ENCODE measurements at regions not wholly inside any gene's neighbourhood (a gene's known extent, or its start where the extent isn't known, plus 50 kb on each side); places are given as distances from the start of the nearest gene placed in this dataset.

- no peaks in the 10 kb centered on the region for H3K9me3 ChIP-seq (ENCODE audit: control insufficient read depth, low read length)
- WGBS, 2 experiments = 72% methylated on average over 19 to 20 of the region's 20 CpGs
- H3K27me3 ChIP-seq (ENCODE audit: control insufficient read depth, insufficient read depth, low read length, poor library complexity, severe bottlenecking) = no peaks in the 10 kb centered on the region
- H3K27ac ChIP-seq (ENCODE audit: insufficient read depth, low read depth, low read length, poor library complexity, severe bottlenecking) = no peak overlapping the region
- H3K4me3 ChIP-seq (ENCODE audit: insufficient read depth, low read depth, low read length) = no peak overlapping the region
- H3K36me3 ChIP-seq (ENCODE audit: control insufficient read depth, insufficient read depth, low read length) = no peaks in the 10 kb centered on the region
- H3K4me1 ChIP-seq (ENCODE audit: control insufficient read depth, insufficient read depth, low read length) = peaks cover 19% of the 10 kb centered on the region
Measured at GRCh38 chr2:240305369-240305962, 130.0 kb upstream of the GPC1 start.

DNA sequence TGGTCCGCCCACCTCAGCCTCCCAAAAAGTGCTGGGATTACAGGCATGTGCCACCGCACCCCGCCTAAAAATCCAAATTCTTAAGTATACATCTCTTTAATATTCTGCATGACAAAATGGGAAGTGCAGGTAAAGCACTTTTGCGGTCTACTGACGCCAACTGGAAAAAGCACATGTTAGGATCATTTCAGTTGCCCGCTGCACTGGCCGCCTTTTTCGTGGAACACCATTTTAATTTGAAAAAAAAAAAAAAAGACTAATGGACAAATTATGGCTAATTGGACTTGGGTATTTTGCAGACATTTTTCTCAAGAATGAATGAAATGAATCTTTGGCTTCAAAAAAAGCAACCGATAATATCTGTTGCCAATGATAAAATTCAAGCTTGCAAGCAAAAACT lies 129.3 kb upstream of the GPC1 start:
- H3K9me3 ChIP-seq (ENCODE audit: control insufficient read depth, low read length) = no peaks in the 10 kb centered on the region
- H3K27me3 ChIP-seq (ENCODE audit: control insufficient read depth, insufficient read depth, low read length, poor library complexity, severe bottlenecking) = no peaks in the 10 kb centered on the region
- no peak overlapping the region for H3K4me3 ChIP-seq (ENCODE audit: insufficient read depth, low read depth, low read length)
- 96 to 97% methylated on average over 9 of the region's 9 CpGs for WGBS, 2 experiments
- no peaks in the 10 kb centered on the region for H3K36me3 ChIP-seq (ENCODE audit: control insufficient read depth, insufficient read depth, low read length)
- H3K27ac ChIP-seq (ENCODE audit: insufficient read depth, low read depth, low read length, poor library complexity, severe bottlenecking) = no peak overlapping the region
- peaks cover 17% of the 10 kb centered on the region for H3K4me1 ChIP-seq (ENCODE audit: control insufficient read depth, insufficient read depth, low read length)

DNA sequence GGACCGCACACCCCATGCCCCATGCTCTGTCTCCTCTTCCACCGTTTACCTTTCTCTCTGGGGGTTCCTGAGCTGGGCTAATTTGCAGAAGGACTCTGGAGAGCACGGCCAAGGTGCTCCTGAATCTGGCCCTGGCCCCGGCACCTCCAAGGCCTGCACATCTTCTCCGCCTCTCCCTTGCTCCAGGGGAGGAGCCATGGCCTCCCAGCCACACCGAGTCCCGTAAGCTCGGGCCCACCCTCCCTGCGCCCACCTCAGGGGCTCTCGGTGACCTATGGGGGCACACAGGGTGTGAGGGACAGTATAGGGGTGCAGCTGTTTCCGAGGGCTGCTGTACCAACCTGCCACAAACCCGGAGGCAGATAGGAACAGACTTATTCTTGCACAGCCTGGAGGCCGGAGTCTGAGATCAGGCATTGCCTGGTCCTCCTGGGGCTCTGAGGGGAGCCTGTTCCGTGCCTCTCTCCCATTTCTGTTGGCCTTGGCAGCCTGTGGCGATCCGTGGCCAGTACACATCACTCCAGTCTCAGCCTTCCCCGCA lies 127.3 kb upstream of the GPC1 start:
- Histone ChIP-seq H3K9me3 (ENCODE audit: control insufficient read depth, low read length) (no peaks in the 10 kb centered on the region), H3K36me3 (ENCODE audit: control insufficient read depth, insufficient read depth, low read length) (no peaks in the 10 kb centered on the region), H3K27ac (ENCODE audit: insufficient read depth, low read depth, low read length, poor library complexity, severe bottlenecking) (no peak overlapping the region), H3K4me3 (ENCODE audit: insufficient read depth, low read depth, low read length) (no peak overlapping the region), H3K27me3 (ENCODE audit: control insufficient read depth, insufficient read depth, low read length, poor library complexity, severe bottlenecking) (no peaks in the 10 kb centered on the region), H3K4me1 (ENCODE audit: control insufficient read depth, insufficient read depth, low read length) (peaks cover 17% of the 10 kb centered on the region)
- 91 to 92% methylated on average over 17 of the region's 17 CpGs for WGBS, 2 experiments

- H3K36me3 ChIP-seq (ENCODE audit: control insufficient read depth, insufficient read depth, low read length) = no peaks in the 10 kb centered on the region
- no peaks in the 10 kb centered on the region for H3K27me3 ChIP-seq (ENCODE audit: control insufficient read depth, insufficient read depth, low read length, poor library complexity, severe bottlenecking)
- 83 to 88% methylated on average over 1 of the region's 1 CpG for WGBS, 2 experiments
- H3K4me3 ChIP-seq (ENCODE audit: insufficient read depth, low read depth, low read length) = no peak overlapping the region
- no peaks in the 10 kb centered on the region for H3K9me3 ChIP-seq (ENCODE audit: control insufficient read depth, low read length)
- no peak overlapping the region for H3K27ac ChIP-seq (ENCODE audit: insufficient read depth, low read depth, low read length, poor library complexity, severe bottlenecking)
- peaks cover 11% of the 10 kb centered on the region for H3K4me1 ChIP-seq (ENCODE audit: control insufficient read depth, insufficient read depth, low read length)
Measured at GRCh38 chr2:240309214-240309613, 126.2 kb upstream of the GPC1 start.

DNA sequence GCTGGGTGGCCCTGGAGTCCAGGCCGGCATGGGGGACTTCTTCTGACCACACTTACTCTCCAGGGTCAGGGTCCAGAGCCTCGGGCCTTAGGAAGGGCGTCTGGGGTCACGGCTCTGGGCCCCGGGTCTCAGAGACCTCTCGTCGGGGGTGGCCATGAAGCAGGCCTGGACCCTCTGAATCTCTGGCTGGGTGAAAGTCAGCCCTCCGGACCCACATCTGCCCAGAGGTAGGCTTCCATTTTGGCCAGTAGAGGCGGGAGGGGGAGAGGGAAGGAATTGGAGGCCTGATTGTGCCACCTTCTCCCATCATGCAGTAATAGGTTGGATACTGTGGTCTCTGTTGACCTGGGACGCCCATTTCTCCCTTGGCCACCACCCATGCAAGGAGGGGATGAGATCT lies 125.3 kb upstream of the GPC1 start:
- Histone ChIP-seq H3K9me3 (ENCODE audit: control insufficient read depth, low read length) (no peaks in the 10 kb centered on the region), H3K27me3 (ENCODE audit: control insufficient read depth, insufficient read depth, low read length, poor library complexity, severe bottlenecking) (no peaks in the 10 kb centered on the region), H3K27ac (ENCODE audit: insufficient read depth, low read depth, low read length, poor library complexity, severe bottlenecking) (no peak overlapping the region), H3K4me3 (ENCODE audit: insufficient read depth, low read depth, low read length) (no peak overlapping the region), H3K4me1 (ENCODE audit: control insufficient read depth, insufficient read depth, low read length) (peaks cover 3% of the 10 kb centered on the region), H3K36me3 (ENCODE audit: control insufficient read depth, insufficient read depth, low read length) (no peaks in the 10 kb centered on the region)
- 94 to 95% methylated on average over 10 of the region's 10 CpGs for WGBS, 2 experiments

GRCh38 chr2:240310645-240311044 lies 124.8 kb upstream of the GPC1 start:
- Histone ChIP-seq H3K4me3 (ENCODE audit: insufficient read depth, low read depth, low read length) (no peak overlapping the region), H3K36me3 (ENCODE audit: control insufficient read depth, insufficient read depth, low read length) (no peaks in the 10 kb centered on the region), H3K9me3 (ENCODE audit: control insufficient read depth, low read length) (no peaks in the 10 kb centered on the region), H3K27me3 (ENCODE audit: control insufficient read depth, insufficient read depth, low read length, poor library complexity, severe bottlenecking) (no peaks in the 10 kb centered on the region), H3K27ac (ENCODE audit: insufficient read depth, low read depth, low read length, poor library complexity, severe bottlenecking) (no peak overlapping the region), H3K4me1 (ENCODE audit: control insufficient read depth, insufficient read depth, low read length) (no peaks in the 10 kb centered on the region)
- WGBS, 2 experiments = 93 to 94% methylated on average over 9 of the region's 9 CpGs

DNA sequence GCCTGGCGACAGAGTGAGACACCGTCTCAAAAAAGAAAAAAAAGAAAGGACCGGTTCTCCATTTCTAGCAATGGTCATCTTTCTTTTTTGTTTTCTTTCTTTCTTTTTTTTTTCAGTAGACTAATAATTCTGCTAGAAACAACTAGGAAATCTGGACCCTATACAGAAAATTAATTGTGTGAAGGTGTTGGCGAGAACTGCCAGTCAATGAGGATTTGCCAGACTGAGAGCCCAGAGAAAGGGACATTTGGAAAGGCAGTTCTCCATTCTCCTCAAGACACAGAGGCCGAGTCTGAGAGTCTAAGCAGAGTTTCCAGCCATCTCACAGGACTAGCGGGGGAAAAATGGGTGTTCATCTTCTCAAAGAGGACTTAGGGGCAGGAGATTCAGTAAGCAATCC lies 123.6 kb upstream of the GPC1 start:
- 91 to 99% methylated on average over 5 of the region's 6 CpGs for WGBS, 2 experiments
- Histone ChIP-seq H3K27me3 (ENCODE audit: control insufficient read depth, insufficient read depth, low read length, poor library complexity, severe bottlenecking) (no peaks in the 10 kb centered on the region), H3K27ac (ENCODE audit: insufficient read depth, low read depth, low read length, poor library complexity, severe bottlenecking) (no peak overlapping the region), H3K4me1 (ENCODE audit: control insufficient read depth, insufficient read depth, low read length) (no peaks in the 10 kb centered on the region), H3K4me3 (ENCODE audit: insufficient read depth, low read depth, low read length) (no peak overlapping the region), H3K9me3 (ENCODE audit: control insufficient read depth, low read length) (no peaks in the 10 kb centered on the region), H3K36me3 (ENCODE audit: control insufficient read depth, insufficient read depth, low read length) (no peaks in the 10 kb centered on the region)

DNA sequence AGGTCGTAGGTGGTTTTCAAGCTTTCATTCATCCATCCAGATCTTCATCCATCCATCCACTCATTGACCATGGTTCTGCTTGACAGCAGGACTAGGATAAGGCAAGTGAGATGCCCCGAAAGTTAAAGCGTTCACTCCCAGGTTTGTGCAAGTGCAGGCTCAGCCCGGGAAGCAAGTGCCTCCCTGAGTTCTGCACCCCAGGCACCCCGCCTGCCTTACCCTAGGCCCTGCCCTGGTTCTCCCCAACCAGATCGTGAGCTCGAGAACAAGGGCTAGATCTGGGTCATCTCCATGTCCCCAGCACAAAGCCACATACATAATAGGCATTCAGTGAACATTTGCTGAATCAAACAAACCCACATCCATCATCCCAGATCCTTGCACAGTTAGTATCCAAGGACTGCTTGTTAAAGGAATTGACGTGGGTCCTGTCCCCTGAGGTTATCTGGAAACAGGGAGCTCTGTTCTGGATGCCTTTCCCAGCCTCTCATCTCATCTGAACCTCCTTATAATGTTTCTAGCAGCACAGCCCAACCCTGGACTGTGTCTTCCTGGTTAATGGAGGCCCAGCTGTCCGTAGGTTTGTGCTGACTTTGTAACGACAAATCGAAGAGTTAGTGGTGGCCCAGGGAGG lies 116.1 kb upstream of the GPC1 start:
- Histone ChIP-seq H3K4me1 (ENCODE audit: control insufficient read depth, insufficient read depth, low read length) (peaks cover 10% of the 10 kb centered on the region), H3K27ac (ENCODE audit: insufficient read depth, low read depth, low read length, poor library complexity, severe bottlenecking) (no peak overlapping the region), H3K27me3 (ENCODE audit: control insufficient read depth, insufficient read depth, low read length, poor library complexity, severe bottlenecking) (no peaks in the 10 kb centered on the region), H3K4me3 (ENCODE audit: insufficient read depth, low read depth, low read length) (no peak overlapping the region), H3K9me3 (ENCODE audit: control insufficient read depth, low read length) (no peaks in the 10 kb centered on the region), H3K36me3 (ENCODE audit: control insufficient read depth, insufficient read depth, low read length) (no peaks in the 10 kb centered on the region)
- 93 to 94% methylated on average over 11 of the region's 11 CpGs for WGBS, 2 experiments

DNA sequence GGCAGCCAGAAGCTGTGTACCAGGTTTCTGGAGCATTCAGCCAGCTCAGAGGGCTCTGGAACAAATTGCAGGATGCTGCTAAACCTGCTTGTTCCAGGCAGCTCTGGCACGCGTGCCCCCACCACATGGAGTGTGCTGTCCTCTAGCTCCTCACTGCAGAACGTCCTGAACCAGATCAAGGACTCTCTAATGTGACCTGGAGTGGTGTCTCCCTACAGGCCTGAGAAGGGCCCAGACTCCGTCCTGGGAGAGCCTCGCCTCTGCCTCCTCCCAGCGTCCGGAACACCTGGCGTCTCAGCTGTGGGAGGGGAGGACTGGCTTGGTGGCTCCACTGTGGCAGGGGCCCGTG lies 115.6 kb upstream of the GPC1 start:
- 82 to 86% methylated on average over 9 of the region's 9 CpGs for WGBS, 2 experiments
- H3K9me3 ChIP-seq (ENCODE audit: control insufficient read depth, low read length) = no peaks in the 10 kb centered on the region
- H3K27ac ChIP-seq (ENCODE audit: insufficient read depth, low read depth, low read length, poor library complexity, severe bottlenecking) = no peak overlapping the region
- peaks cover 10% of the 10 kb centered on the region for H3K4me1 ChIP-seq (ENCODE audit: control insufficient read depth, insufficient read depth, low read length)
- H3K27me3 ChIP-seq (ENCODE audit: control insufficient read depth, insufficient read depth, low read length, poor library complexity, severe bottlenecking) = no peaks in the 10 kb centered on the region
- H3K36me3 ChIP-seq (ENCODE audit: control insufficient read depth, insufficient read depth, low read length) = no peaks in the 10 kb centered on the region
- H3K4me3 ChIP-seq (ENCODE audit: insufficient read depth, low read depth, low read length) = no peak overlapping the region

GRCh38 chr2:240320204-240320993 lies 115.1 kb upstream of the GPC1 start:
- WGBS, 2 experiments = 43 to 53% methylated on average over 25 of the region's 25 CpGs
- Histone ChIP-seq H3K9me3 (ENCODE audit: control insufficient read depth, low read length) (no peaks in the 10 kb centered on the region), H3K27me3 (ENCODE audit: control insufficient read depth, insufficient read depth, low read length, poor library complexity, severe bottlenecking) (no peaks in the 10 kb centered on the region)

More at GRCh38 chr2:240320204-240320993, 115.1 kb upstream of the GPC1 start:
- Histone ChIP-seq H3K4me1 (ENCODE audit: control insufficient read depth, insufficient read depth, low read length) (peaks cover 10% of the 10 kb centered on the region), H3K36me3 (ENCODE audit: control insufficient read depth, insufficient read depth, low read length) (no peaks in the 10 kb centered on the region), H3K27ac (ENCODE audit: insufficient read depth, low read depth, low read length, poor library complexity, severe bottlenecking) (no peak overlapping the region), H3K4me3 (ENCODE audit: insufficient read depth, low read depth, low read length) (no peak overlapping the region)
